Lung (tissue), 11 donors: ENCODE measurements at regions not wholly inside any gene's neighbourhood (a gene's known extent, or its start where the extent isn't known, plus 50 kb on each side); places are given as distances from the start of the nearest gene placed in this dataset.
A peak's percentile ranks its signal among the peaks of the same experiment; 100 is the strongest.

ENCODE experiments used
- ATAC-seq: fragments of 200-7000 bp; cut with Tn5 transposase; one replicate; pipeline ENCODE4 v1.9.1; 2020; ENCODE audit warnings: moderate number of reproducible peaks; ENCODE audit not compliant: insufficient read depth, low FRiP score
- DNase-seq, 3 donors: peaks; one replicate each; pipeline ENCODE4 v3.0.0-alpha.2; 2013 to 2017
- H3K27ac ChIP-seq, 2 donors: one replicate each; pipeline ENCODE4 v1.5.1; 2013; ENCODE audit warnings: mild to moderate bottlenecking in 2 of 2, moderate library complexity in 2 of 2, control low read depth in 1 of 2, inconsistent platforms in 1 of 2, low read depth in 1 of 2, low read length in 1 of 2
- H3K27me3 ChIP-seq, 3 donors: one replicate each; pipeline ENCODE4 v1.5.1; 2013; ENCODE audit warnings: low read length in 2 of 3; ENCODE audit not compliant: control insufficient read depth in 3 of 3, insufficient read depth in 3 of 3
- H3K36me3 ChIP-seq, 4 donors: one replicate each; pipeline ENCODE4 v1.5.1; 2013; ENCODE audit warnings: low read length in 4 of 4, mild to moderate bottlenecking in 1 of 4, moderate library complexity in 1 of 4; ENCODE audit not compliant: control insufficient read depth in 4 of 4, insufficient read depth in 4 of 4
- H3K4me1 ChIP-seq, 5 donors: one replicate each; pipeline ENCODE4 v1.5.1; 2013; ENCODE audit warnings: low read length in 5 of 5, mild to moderate bottlenecking in 2 of 5, moderate library complexity in 1 of 5; ENCODE audit not compliant: control insufficient read depth in 5 of 5, insufficient read depth in 5 of 5
- H3K4me3 ChIP-seq: one replicate; pipeline ENCODE4 v1.5.1; 2013; ENCODE audit warnings: mild to moderate bottlenecking, control low read depth, moderate library complexity
- H3K9ac ChIP-seq, 2 donors: one replicate each; pipeline ENCODE4 v1.5.1; 2013; ENCODE audit warnings: low read length in 2 of 2, control low read depth in 1 of 2; ENCODE audit not compliant: insufficient read depth in 1 of 2
- H3K9me3 ChIP-seq, 4 donors: one replicate each; pipeline ENCODE4 v1.5.1; 2013; ENCODE audit warnings: low read length in 3 of 4, mild to moderate bottlenecking in 1 of 4, moderate library complexity in 1 of 4; ENCODE audit not compliant: control insufficient read depth in 4 of 4, insufficient read depth in 3 of 4
- CTCF ChIP-seq: IDR thresholded peaks from 2 replicates; pipeline ENCODE4 v1.5.1; 2012; ENCODE audit warnings: mild to moderate bottlenecking; ENCODE audit errors: control extremely low read depth, extremely low read depth
- WGBS, 2 donors: extraction: QIAGEN DNeasy Blood & Tissue Kit; methylation state at CpG; one replicate each; pipeline ENCODE4 v1.1.7; 2013; 5-methylcytosine and 5-hydroxymethylcytosine counted together
- donor health status: control.
- donor health status: control.
- donor health status: Bipolar disorder and iron deficiency.
- donor health status: healthy.
- donor health status: DM: yes; HTN: yes; CAD: no.

- H3K4me3 ChIP-seq: no peak overlapping the region
- DNase-seq (no peak), ATAC-seq (no peak)
- H3K4me1 ChIP-seq: peaks cover 0 to 16% (median 0%) of the 10 kb centered on the region in 5 donors
- no peaks in the 10 kb centered on the region for H3K9me3 ChIP-seq
- H3K36me3 ChIP-seq: no peaks in the 10 kb centered on the region
- no peaks in the 10 kb centered on the region for H3K27me3 ChIP-seq
- no peak for TF ChIP-seq CTCF
- H3K9ac ChIP-seq: no peak overlapping the region
- no peak overlapping the region for H3K27ac ChIP-seq
Observed at GRCh38 chr2:18423636-18424035, 136.8 kb downstream of the RDH14 start.

GRCh38 chr2:18422432-18423165 lies 137.9 kb downstream of the RDH14 start:
- WGBS, 2 donors: 31 to 52% methylated on average over 2 of the region's 2 CpGs
- no peaks in the 10 kb centered on the region for H3K27me3 ChIP-seq
- ATAC-seq: no peak
- H3K27ac ChIP-seq: no peak overlapping the region
- H3K9me3 ChIP-seq: no peaks in the 10 kb centered on the region
- peaks cover 0 to 9% (median 0%) of the 10 kb centered on the region in 5 donors for H3K4me1 ChIP-seq
- no peak overlapping the region for H3K9ac ChIP-seq
- H3K36me3 ChIP-seq: no peaks in the 10 kb centered on the region
- no peak overlapping the region for H3K4me3 ChIP-seq
- no peak for DNase-seq
- TF ChIP-seq CTCF: no peak

GRCh38 chr2:18413676-18414396 lies 146.6 kb downstream of the RDH14 start:
- ATAC-seq (peak; percentile 53), DNase-seq (peak; percentile 61 to 95 (median 84))
- Histone ChIP-seq H3K36me3 (no peaks in the 10 kb centered on the region), H3K4me1 (peaks cover 0 to 12% (median 0%) of the 10 kb centered on the region in 5 donors), H3K27me3 (no peaks in the 10 kb centered on the region), H3K4me3 (no peak overlapping the region), H3K27ac (no peak overlapping the region), H3K9me3 (no peaks in the 10 kb centered on the region), H3K9ac (no peak overlapping the region)
- no peak for TF ChIP-seq CTCF
- WGBS, 2 donors: 58 to 75% methylated on average over 2 of the region's 2 CpGs
